Kidney epithelial cell (primary cell): ENCODE measurements at regions not wholly inside any gene's neighbourhood (a gene's known extent, or its start where the extent isn't known, plus 50 kb on each side); places are given as distances from the start of the nearest gene placed in this dataset.

Experiments
- DNase-seq: peaks from one replicate; pipeline ENCODE4 v3.0.0-alpha.2; 2010; ENCODE audit warnings: low read depth
- H3K27me3 ChIP-seq: 2 replicates; pipeline ENCODE4 v1.6.0; 2011; ENCODE audit warnings: low read length; ENCODE audit not compliant: control insufficient read depth, insufficient read depth
- H3K36me3 ChIP-seq: 2 replicates; pipeline ENCODE4 v1.5.1; 2011; ENCODE audit warnings: low read length; ENCODE audit not compliant: control insufficient read depth, insufficient read depth
- H3K4me3 ChIP-seq: 2 replicates; pipeline ENCODE4 v1.5.1; 2011; ENCODE audit warnings: low read depth, mild to moderate bottlenecking, control low read depth, low read length
- TF ChIP-seq, protein P1 (sequence below): IDR thresholded peaks from 2 replicates; pipeline ENCODE4 v1.5.1; 2011; ENCODE audit warnings: mild to moderate bottlenecking, moderate library complexity, low read length, control low read depth, inconsistent platforms; ENCODE audit not compliant: insufficient read depth, poor library complexity, severe bottlenecking

DNA sequence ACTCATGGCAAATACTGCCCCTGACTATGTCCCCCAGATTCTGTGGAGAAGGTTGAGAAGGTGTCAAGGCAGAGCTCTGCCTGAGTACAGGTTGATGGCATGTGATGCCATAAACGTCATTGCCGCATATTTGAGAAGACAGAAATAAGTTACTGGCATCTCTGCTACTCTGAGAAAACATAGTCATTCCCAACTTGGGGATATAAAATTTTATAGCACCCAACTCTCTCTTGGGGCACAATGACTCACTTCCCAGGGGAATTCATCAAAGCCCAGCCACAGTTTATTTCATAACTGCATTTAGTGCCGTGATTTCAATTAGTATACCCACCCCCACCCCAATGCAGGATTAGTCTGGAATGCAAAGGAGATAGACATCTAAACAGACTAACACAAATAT is 101.9 kb upstream of the TNR start:
- H3K4me3 ChIP-seq: no peak overlapping the region
- peaks cover 3% of the 10 kb centered on the region for H3K27me3 ChIP-seq
- DNase-seq: no peak
- TF ChIP-seq, protein P1, sequence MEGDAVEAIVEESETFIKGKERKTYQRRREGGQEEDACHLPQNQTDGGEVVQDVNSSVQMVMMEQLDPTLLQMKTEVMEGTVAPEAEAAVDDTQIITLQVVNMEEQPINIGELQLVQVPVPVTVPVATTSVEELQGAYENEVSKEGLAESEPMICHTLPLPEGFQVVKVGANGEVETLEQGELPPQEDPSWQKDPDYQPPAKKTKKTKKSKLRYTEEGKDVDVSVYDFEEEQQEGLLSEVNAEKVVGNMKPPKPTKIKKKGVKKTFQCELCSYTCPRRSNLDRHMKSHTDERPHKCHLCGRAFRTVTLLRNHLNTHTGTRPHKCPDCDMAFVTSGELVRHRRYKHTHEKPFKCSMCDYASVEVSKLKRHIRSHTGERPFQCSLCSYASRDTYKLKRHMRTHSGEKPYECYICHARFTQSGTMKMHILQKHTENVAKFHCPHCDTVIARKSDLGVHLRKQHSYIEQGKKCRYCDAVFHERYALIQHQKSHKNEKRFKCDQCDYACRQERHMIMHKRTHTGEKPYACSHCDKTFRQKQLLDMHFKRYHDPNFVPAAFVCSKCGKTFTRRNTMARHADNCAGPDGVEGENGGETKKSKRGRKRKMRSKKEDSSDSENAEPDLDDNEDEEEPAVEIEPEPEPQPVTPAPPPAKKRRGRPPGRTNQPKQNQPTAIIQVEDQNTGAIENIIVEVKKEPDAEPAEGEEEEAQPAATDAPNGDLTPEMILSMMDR: no peak
- H3K36me3 ChIP-seq: no peaks in the 10 kb centered on the region

DNA sequence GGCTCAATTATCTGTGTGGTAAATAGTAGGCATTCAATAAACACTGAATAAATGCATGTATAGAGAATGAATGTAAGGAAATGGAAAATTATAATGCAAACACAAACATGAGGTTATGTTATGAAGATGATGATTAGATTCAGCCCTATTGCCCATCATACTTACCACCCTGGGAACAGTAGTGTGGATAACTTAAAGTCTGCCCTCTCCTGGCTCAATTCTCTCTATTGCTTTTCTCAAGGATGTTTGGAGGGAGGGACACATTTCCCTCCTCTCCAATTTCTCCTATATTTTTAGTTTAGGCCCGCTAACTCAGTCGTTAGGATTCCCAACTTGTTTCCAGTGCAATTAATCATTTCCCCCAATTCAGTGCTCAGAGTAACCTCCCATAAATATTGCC is 101.5 kb upstream of the TNR start:
- Histone ChIP-seq H3K27me3 (peaks cover 3% of the 10 kb centered on the region), H3K4me3 (no peak overlapping the region), H3K36me3 (no peaks in the 10 kb centered on the region)
- TF ChIP-seq, protein P1: no peak
- no peak for DNase-seq

DNA sequence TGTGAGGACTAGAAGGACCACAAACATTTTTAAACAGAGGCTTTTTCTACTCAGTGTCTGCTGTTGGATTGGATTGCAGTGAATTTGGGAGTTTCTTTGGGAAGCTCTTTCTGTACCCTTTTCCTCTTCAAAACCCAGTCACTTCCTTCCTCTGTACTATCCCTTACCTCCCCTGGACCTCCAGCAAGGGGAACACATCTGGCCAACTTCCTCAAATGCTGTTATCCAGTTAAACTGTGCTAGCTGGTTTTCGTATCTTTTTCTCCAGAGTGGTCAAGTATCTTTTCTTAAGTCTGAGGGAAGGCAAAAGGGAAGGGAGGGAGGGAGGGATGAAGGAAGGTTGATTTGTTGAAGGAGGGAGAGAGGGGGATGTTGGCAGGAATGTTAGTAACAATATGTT is 99.2 kb upstream of the TNR start:
- TF ChIP-seq, protein P1: no peak
- peaks cover 3% of the 10 kb centered on the region for H3K27me3 ChIP-seq
- no peaks in the 10 kb centered on the region for H3K36me3 ChIP-seq
- H3K4me3 ChIP-seq: no peak overlapping the region
- DNase-seq: no peak

DNA sequence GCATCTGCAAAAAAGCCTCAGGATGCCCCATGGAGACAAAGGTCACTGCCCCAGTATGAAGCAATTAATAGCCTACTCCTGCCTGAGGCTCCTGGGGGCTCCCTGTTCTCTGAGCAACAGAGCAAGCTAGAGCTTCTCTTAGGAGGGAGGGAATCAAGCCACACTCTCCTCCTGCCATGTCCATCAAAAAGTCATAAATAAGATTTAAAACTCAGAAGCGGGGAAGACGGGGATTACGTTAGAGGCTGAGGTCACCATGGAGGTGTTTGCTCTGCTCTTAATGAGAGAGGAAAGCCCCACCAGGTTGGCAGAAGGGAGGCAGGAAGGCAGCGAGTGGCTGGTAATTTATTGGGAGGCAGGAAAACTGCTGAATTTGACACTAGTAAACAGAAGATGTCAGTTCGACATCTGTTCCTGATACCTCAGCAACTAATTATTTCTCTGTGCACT is 98.4 kb upstream of the TNR start:
- Histone ChIP-seq H3K27me3 (peaks cover 3% of the 10 kb centered on the region), H3K4me3 (no peak overlapping the region), H3K36me3 (no peaks in the 10 kb centered on the region)
- DNase-seq: no peak
- TF ChIP-seq, protein P1: no peak

DNA sequence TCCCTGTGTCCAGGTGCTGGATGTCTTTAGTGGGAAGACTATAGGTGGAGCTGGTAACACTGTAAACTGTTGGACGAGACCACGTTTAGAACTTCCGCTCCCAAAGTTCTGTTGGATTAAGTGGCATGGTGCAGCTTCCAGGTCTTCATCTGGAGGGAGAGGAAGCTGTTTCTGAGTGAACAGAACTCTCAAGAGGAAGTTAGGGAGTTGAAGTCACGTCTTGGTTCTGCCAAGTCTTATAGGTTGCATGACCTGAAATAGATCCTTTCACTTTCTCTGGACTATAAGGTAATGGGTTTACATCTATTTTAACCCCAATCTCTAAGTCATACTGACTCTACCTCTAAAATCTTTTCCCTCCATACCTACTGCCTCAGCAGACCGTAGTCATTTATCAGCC is 97.4 kb upstream of the TNR start:
- Histone ChIP-seq H3K4me3 (no peak overlapping the region), H3K36me3 (no peaks in the 10 kb centered on the region), H3K27me3 (peaks cover 3% of the 10 kb centered on the region)
- DNase-seq: no peak
- TF ChIP-seq, protein P1: no peak
